CD14-positive monocyte (primary cell): ENCODE measurements at regions not wholly inside any gene's neighbourhood (a gene's known extent, or its start where the extent isn't known, plus 50 kb on each side); places are given as distances from the start of the nearest gene placed in this dataset.

ENCODE experiments used
- DNase-seq, 3 donors: peaks; one replicate each; pipeline ENCODE4 v3.0.0-alpha.2; 2011 to 2022
- H2AFZ ChIP-seq: 2 replicates; pipeline ENCODE4 v1.6.0; 2012; ENCODE audit warnings: mild to moderate bottlenecking, low read depth, low read length, inconsistent platforms; ENCODE audit not compliant: insufficient read depth, poor library complexity, severe bottlenecking
- H3K27ac ChIP-seq, 2 donors: 1 replicate in 1 of 2; 2 replicates in 1 of 2; pipeline ENCODE4 v1.5.1; 2012 to 2013; ENCODE audit warnings: low read length in 2 of 2, control low read depth in 1 of 2, inconsistent platforms in 1 of 2, low read depth in 1 of 2, mild to moderate bottlenecking in 1 of 2
- H3K27me3 ChIP-seq, 2 donors: one replicate each; pipeline versions ENCODE4 v1.6.0 to v1.6.1; 2011 to 2013; ENCODE audit warnings: low read length in 2 of 2; ENCODE audit not compliant: control insufficient read depth in 2 of 2, insufficient read depth in 2 of 2
- H3K36me3 ChIP-seq, 2 donors: replicated peaks in 1 of 2; 1 replicate in 1 of 2; 2 replicates in 1 of 2; pipeline versions ENCODE4 v1.5.1 to v1.6.1; 2012 to 2013; ENCODE audit warnings: low read length in 2 of 2, control low read depth in 1 of 2, inconsistent platforms in 1 of 2, mild to moderate bottlenecking in 1 of 2; ENCODE audit not compliant: insufficient read depth in 2 of 2, control insufficient read depth in 1 of 2
- H3K4me1 ChIP-seq, 2 donors: 1 replicate in 1 of 2; 2 replicates in 1 of 2; pipeline versions ENCODE4 v1.5.1 to v1.6.1; 2012 to 2013; ENCODE audit warnings: low read length in 2 of 2, control low read depth in 1 of 2, inconsistent platforms in 1 of 2, mild to moderate bottlenecking in 1 of 2, moderate library complexity in 1 of 2; ENCODE audit not compliant: insufficient read depth in 2 of 2, control insufficient read depth in 1 of 2
- H3K4me2 ChIP-seq: replicated peaks from 2 replicates; pipeline ENCODE3; 2012; ENCODE audit warnings: low read length, moderate library complexity, mild to moderate bottlenecking; ENCODE audit not compliant: poor library complexity, severe bottlenecking; ENCODE audit errors: extremely low read depth
- H3K4me3 ChIP-seq, 3 experiments: fragments of 200-600 bp in 1 of 3; sonication (generic) in 1 of 3; replicated peaks in 1 of 3; 1 replicate in 2 of 3; 2 replicates in 1 of 3; pipeline ENCODE4 v1.5.1; 2011 to 2013; ENCODE audit warnings: low read length in 3 of 3, mild to moderate bottlenecking in 3 of 3, control low read depth in 2 of 3, low read depth in 2 of 3, inconsistent platforms in 1 of 3, moderate library complexity in 1 of 3
- H3K79me2 ChIP-seq: 2 replicates; pipeline ENCODE4 v1.6.0; 2012; ENCODE audit warnings: mild to moderate bottlenecking, control low read depth, inconsistent platforms, low read length, moderate library complexity; ENCODE audit not compliant: insufficient read depth
- H3K9ac ChIP-seq: 2 replicates; pipeline ENCODE4 v1.6.0; 2017; ENCODE audit warnings: low read length, mild to moderate bottlenecking; ENCODE audit not compliant: insufficient read depth, poor library complexity, severe bottlenecking
- H3K9me3 ChIP-seq, 2 donors: replicated peaks in 1 of 2; 1 replicate in 1 of 2; 2 replicates in 1 of 2; pipeline versions ENCODE4 v1.5.1 to v1.6.1; 2012 to 2013; ENCODE audit warnings: low read length in 2 of 2, control low read depth in 1 of 2; ENCODE audit not compliant: control insufficient read depth in 1 of 2, insufficient read depth in 1 of 2
- H4K20me1 ChIP-seq: 2 replicates; pipeline ENCODE4 v1.6.0; 2012; ENCODE audit warnings: mild to moderate bottlenecking, low read length, control low read depth, moderate library complexity; ENCODE audit not compliant: insufficient read depth
- H3K27ac Mint-ChIP-seq, 7 donors: one replicate each; pipeline ENCODE4 v1.8.0; 2020; ENCODE audit warnings: mild to moderate bottlenecking in 7 of 7, mixed read lengths in 7 of 7, moderate library complexity in 6 of 7, inconsistent platforms in 2 of 7
- H3K27me3 Mint-ChIP-seq, 3 donors: one replicate each; pipeline ENCODE4 v1.8.0; 2021 to 2022; ENCODE audit warnings: low read depth in 3 of 3, mild to moderate bottlenecking in 3 of 3, mixed read lengths in 3 of 3, moderate library complexity in 3 of 3, inconsistent platforms in 1 of 3
- H3K36me3 Mint-ChIP-seq, 2 donors: one replicate each; pipeline ENCODE4 v1.8.0; 2020; ENCODE audit warnings: mixed read lengths in 2 of 2, inconsistent platforms in 1 of 2, mild to moderate bottlenecking in 1 of 2
- H3K4me1 Mint-ChIP-seq: one replicate; pipeline ENCODE4 v1.8.0; 2020; ENCODE audit warnings: mild to moderate bottlenecking, mixed read lengths
- H3K4me3 Mint-ChIP-seq, 2 donors: one replicate each; pipeline ENCODE4 v1.8.0; 2020; ENCODE audit warnings: mild to moderate bottlenecking in 2 of 2, mixed read lengths in 2 of 2, moderate library complexity in 1 of 2
- H3K9me3 Mint-ChIP-seq, 7 donors: one replicate each; pipeline ENCODE4 v1.8.0; 2020 to 2022; ENCODE audit warnings: mixed read lengths in 7 of 7, mild to moderate bottlenecking in 6 of 7, moderate library complexity in 6 of 7, inconsistent platforms in 2 of 7
- WGBS: methylation state at CpG from one replicate; pipeline ENCODE4 v1.1.5; 2013; ENCODE audit warnings: missing lambda C conversion rate; ENCODE audit not compliant: insufficient coverage; 5-methylcytosine and 5-hydroxymethylcytosine counted together
- intact Hi-C, 2 donors: fragments of 100-400 bp; cut with micrococcal nuclease; formaldehyde crosslinking; loops; one replicate each; pipeline versions ENCODE4 v1.15.0 to v1.15.1; 2023
- TF ChIP-seq, protein P1 (sequence below): fragments of 200-600 bp; IDR thresholded peaks from one replicate; pipeline ENCODE4 v1.8.0; 2022; ENCODE audit warnings: antibody characterized with exemption, mild to moderate bottlenecking

DNA sequence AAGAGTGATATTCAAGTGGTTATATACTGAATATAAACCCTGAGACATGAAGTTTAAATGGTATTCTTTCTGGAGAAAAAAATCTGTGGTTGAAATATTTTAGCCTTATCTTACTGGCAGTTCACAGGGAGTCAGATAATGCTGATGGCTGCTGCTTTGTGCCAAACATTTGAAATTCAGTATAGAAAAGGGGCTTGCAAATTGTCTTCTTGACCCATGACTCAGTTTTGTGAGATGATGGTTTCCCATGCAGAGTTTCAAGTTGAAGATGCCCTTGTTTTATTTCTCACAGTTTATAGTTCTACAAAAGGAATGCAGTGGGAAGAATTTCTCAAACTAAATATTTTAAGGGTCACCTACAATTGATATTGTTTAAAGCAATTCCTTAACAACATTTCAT lies 251.1 kb upstream of the MEOX2 start:
- Histone ChIP-seq H3K9me3 (peaks cover 0 to 4% of the 10 kb centered on the region in 2 donors), H3K27ac (no peak overlapping the region), H3K4me3 (no peak overlapping the region), H2AFZ (no peak overlapping the region), H3K27me3 (no peaks in the 10 kb centered on the region), H3K9ac (no peak overlapping the region), H3K4me1 (no peaks in the 10 kb centered on the region), H3K4me2 (no peak overlapping the region), H3K79me2 (no peaks in the 10 kb centered on the region), H3K36me3 (no peaks in the 10 kb centered on the region), H4K20me1 (no peaks in the 10 kb centered on the region)
- TF ChIP-seq, protein P1, sequence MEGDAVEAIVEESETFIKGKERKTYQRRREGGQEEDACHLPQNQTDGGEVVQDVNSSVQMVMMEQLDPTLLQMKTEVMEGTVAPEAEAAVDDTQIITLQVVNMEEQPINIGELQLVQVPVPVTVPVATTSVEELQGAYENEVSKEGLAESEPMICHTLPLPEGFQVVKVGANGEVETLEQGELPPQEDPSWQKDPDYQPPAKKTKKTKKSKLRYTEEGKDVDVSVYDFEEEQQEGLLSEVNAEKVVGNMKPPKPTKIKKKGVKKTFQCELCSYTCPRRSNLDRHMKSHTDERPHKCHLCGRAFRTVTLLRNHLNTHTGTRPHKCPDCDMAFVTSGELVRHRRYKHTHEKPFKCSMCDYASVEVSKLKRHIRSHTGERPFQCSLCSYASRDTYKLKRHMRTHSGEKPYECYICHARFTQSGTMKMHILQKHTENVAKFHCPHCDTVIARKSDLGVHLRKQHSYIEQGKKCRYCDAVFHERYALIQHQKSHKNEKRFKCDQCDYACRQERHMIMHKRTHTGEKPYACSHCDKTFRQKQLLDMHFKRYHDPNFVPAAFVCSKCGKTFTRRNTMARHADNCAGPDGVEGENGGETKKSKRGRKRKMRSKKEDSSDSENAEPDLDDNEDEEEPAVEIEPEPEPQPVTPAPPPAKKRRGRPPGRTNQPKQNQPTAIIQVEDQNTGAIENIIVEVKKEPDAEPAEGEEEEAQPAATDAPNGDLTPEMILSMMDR: no peak
- H3K4me1 Mint-ChIP-seq: no peaks in the 10 kb centered on the region
- no peaks in the 10 kb centered on the region for H3K36me3 Mint-ChIP-seq
- intact Hi-C loops: no loop called here
- no peak overlapping the region for H3K4me3 Mint-ChIP-seq
- peaks cover 1 to 12% (median 6%) of the 10 kb centered on the region in 7 donors for H3K9me3 Mint-ChIP-seq
- H3K27me3 Mint-ChIP-seq: no peaks in the 10 kb centered on the region
- no peak overlapping the region for H3K27ac Mint-ChIP-seq
- DNase-seq: no peak

DNA sequence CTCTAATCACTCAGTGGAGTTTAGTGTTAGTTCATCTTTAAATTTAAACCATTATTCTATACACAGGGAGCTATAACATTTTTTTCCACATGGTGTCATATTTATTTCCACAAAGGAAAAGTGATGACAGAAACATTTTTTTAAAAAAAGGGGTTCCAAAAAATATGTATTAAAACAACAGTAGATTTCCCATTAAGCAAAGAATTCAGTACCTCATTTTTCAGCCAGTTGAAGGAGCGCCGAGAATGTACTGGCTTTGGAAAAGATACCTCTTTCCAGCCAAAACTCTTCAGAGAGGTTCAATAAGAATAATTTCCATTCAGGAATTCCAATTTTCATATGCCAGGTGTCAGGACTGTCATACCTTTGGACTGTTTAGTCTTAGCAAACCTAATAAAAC lies 250.5 kb upstream of the MEOX2 start:
- Histone ChIP-seq H3K4me2 (no peak overlapping the region), H4K20me1 (no peaks in the 10 kb centered on the region), H2AFZ (no peak overlapping the region), H3K4me1 (no peaks in the 10 kb centered on the region), H3K36me3 (no peaks in the 10 kb centered on the region), H3K79me2 (no peaks in the 10 kb centered on the region), H3K27ac (no peak overlapping the region), H3K9me3 (peaks cover 0 to 4% of the 10 kb centered on the region in 2 donors), H3K4me3 (no peak overlapping the region), H3K9ac (no peak overlapping the region), H3K27me3 (no peaks in the 10 kb centered on the region)
- H3K4me3 Mint-ChIP-seq: no peak overlapping the region
- peaks cover 1 to 12% (median 6%) of the 10 kb centered on the region in 7 donors for H3K9me3 Mint-ChIP-seq
- no peaks in the 10 kb centered on the region for H3K27me3 Mint-ChIP-seq
- H3K27ac Mint-ChIP-seq: no peak overlapping the region
- DNase-seq: no peak
- 86% methylated on average over 2 of the region's 2 CpGs for WGBS
- TF ChIP-seq, protein P1: no peak
- no peaks in the 10 kb centered on the region for H3K36me3 Mint-ChIP-seq
- intact Hi-C loops: no loop called here
- no peaks in the 10 kb centered on the region for H3K4me1 Mint-ChIP-seq
